ENCODE measurements at regions not wholly inside any gene's neighbourhood (a gene's known extent, or its start where the extent isn't known, plus 50 kb on each side); places are given as distances from the start of the nearest gene placed in this dataset.

DNA sequence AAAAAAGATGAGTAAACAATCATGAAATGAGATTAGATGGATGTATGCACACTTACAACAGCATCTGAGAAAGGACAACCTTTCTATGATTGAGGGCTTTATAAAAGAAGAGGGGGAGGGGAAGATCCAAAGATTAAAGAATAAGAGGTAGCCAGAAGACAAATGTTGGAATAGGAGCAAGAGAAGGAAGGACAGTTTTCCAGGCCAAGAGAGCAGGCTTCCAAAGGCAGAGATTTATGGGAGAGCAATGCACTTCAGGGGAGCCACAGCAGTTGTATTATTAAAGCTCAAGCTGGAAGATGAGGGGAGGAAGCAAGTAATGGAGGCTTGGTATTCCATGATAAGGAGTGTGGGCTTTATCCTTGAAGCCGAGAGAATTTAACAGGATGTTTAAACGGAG, 110.3 kb upstream of the PTPN13 start:
- no peaks in the 10 kb centered on the region for H3K36me3 ChIP-seq (ENCODE audit: control insufficient read depth in 2 of 3, insufficient read depth in 3 of 3, low read length in 3 of 3)
- no peak overlapping the region for H3K27ac ChIP-seq (ENCODE audit: low read depth in 2 of 2, low read length in 2 of 2)
- no peaks in the 10 kb centered on the region for H3K9me3 ChIP-seq (ENCODE audit: control insufficient read depth in 2 of 3, insufficient read depth in 1 of 3, low read length in 3 of 3)
- no peaks in the 10 kb centered on the region for H3K27me3 ChIP-seq (ENCODE audit: control insufficient read depth, insufficient read depth, low read length)
- no peak overlapping the region for H3K4me3 ChIP-seq (ENCODE audit: low read length in 3 of 3)
- intact Hi-C loops (cut with DNase I): no loop called here
- no peak for FAIRE-seq
- TF ChIP-seq, protein P1, sequence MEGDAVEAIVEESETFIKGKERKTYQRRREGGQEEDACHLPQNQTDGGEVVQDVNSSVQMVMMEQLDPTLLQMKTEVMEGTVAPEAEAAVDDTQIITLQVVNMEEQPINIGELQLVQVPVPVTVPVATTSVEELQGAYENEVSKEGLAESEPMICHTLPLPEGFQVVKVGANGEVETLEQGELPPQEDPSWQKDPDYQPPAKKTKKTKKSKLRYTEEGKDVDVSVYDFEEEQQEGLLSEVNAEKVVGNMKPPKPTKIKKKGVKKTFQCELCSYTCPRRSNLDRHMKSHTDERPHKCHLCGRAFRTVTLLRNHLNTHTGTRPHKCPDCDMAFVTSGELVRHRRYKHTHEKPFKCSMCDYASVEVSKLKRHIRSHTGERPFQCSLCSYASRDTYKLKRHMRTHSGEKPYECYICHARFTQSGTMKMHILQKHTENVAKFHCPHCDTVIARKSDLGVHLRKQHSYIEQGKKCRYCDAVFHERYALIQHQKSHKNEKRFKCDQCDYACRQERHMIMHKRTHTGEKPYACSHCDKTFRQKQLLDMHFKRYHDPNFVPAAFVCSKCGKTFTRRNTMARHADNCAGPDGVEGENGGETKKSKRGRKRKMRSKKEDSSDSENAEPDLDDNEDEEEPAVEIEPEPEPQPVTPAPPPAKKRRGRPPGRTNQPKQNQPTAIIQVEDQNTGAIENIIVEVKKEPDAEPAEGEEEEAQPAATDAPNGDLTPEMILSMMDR (IDR thresholded peaks at IDR 0.05; ENCODE audit: borderline replicate concordance, extremely low read depth, insufficient read depth): no peak
- no peaks in the 10 kb centered on the region for H3K4me1 ChIP-seq (ENCODE audit: control insufficient read depth in 2 of 3, insufficient read depth in 2 of 3, low read depth in 1 of 3, low read length in 3 of 3)
- DNase-seq: no peak
- H3K9ac ChIP-seq (ENCODE audit: low read length in 3 of 3): no peak overlapping the region

DNA sequence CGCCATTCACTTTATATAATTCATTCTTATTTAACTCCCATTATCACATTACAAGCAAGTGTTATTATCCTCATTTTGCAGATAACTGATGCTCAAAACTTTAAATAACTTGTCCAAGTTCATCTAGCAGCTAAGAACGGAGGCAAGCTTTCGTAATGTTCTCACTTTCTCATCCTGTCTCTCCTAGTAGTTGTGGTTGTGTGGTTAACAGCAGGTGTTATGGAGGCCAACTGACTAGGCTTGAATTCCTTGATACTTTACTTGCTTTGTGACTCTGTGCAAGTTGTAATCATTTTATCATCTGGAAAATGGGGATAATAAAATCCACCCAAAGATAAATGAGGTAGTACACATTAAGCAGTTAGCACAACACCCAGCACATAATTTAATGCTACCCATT, 109.9 kb upstream of the PTPN13 start:
- Histone ChIP-seq H3K9ac (ENCODE audit: low read length in 3 of 3) (no peak overlapping the region), H3K4me3 (ENCODE audit: low read length in 3 of 3) (no peak overlapping the region), H3K4me1 (ENCODE audit: control insufficient read depth in 2 of 3, insufficient read depth in 2 of 3, low read depth in 1 of 3, low read length in 3 of 3) (no peaks in the 10 kb centered on the region), H3K36me3 (ENCODE audit: control insufficient read depth in 2 of 3, insufficient read depth in 3 of 3, low read length in 3 of 3) (no peaks in the 10 kb centered on the region), H3K27me3 (ENCODE audit: control insufficient read depth, insufficient read depth, low read length) (no peaks in the 10 kb centered on the region), H3K9me3 (ENCODE audit: control insufficient read depth in 2 of 3, insufficient read depth in 1 of 3, low read length in 3 of 3) (no peaks in the 10 kb centered on the region), H3K27ac (ENCODE audit: low read depth in 2 of 2, low read length in 2 of 2) (no peak overlapping the region)
- FAIRE-seq (no peak), DNase-seq (no peak)
- TF ChIP-seq, protein P1 (IDR thresholded peaks at IDR 0.05; ENCODE audit: borderline replicate concordance, extremely low read depth, insufficient read depth): no peak
- intact Hi-C loops (cut with DNase I): no loop called here

DNA sequence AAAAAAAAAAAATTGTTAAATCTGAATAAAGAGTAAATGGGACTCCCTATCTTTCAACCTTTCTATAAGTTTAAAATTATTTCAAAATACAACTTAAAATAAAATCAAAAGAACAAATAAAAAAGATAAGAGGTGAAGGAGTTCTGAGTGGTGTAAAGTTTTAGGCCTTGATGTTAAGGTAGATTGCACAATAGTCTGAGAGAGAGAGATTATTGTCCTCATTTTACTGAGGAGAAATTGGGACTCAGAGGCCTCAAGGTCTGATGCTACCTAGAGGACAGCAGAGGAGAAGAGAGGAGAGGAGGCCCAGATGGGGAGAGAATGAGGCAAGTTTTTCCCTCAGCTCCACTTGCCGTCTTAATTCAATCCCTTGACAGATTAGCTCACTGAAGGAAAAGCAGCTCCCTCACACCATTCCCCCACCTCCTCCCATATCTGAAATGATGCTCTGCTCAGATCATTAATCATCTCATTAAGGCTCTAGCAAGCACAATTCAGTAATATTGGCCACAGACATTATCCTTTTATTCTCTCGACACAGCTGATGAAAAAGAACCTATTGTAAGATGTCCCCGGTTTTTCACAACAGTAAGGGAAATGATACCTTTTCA, 106.3 kb upstream of the PTPN13 start:
- no peaks in the 10 kb centered on the region for H3K9me3 ChIP-seq (ENCODE audit: control insufficient read depth in 2 of 3, insufficient read depth in 1 of 3, low read length in 3 of 3)
- no peaks in the 10 kb centered on the region for H3K36me3 ChIP-seq (ENCODE audit: control insufficient read depth in 2 of 3, insufficient read depth in 3 of 3, low read length in 3 of 3)
- no peak overlapping the region for H3K9ac ChIP-seq (ENCODE audit: low read length in 3 of 3)
- no peaks in the 10 kb centered on the region for H3K4me1 ChIP-seq (ENCODE audit: control insufficient read depth in 2 of 3, insufficient read depth in 2 of 3, low read depth in 1 of 3, low read length in 3 of 3)
- no peaks in the 10 kb centered on the region for H3K27me3 ChIP-seq (ENCODE audit: control insufficient read depth, insufficient read depth, low read length)
- TF ChIP-seq, protein P1 (IDR thresholded peaks at IDR 0.05; ENCODE audit: borderline replicate concordance, extremely low read depth, insufficient read depth): no peak
- DNase-seq (no peak), FAIRE-seq (no peak)
- intact Hi-C loops (cut with DNase I): no loop called here
- no peak overlapping the region for H3K4me3 ChIP-seq (ENCODE audit: low read length in 3 of 3)
- H3K27ac ChIP-seq (ENCODE audit: low read depth in 2 of 2, low read length in 2 of 2): no peak overlapping the region

DNA sequence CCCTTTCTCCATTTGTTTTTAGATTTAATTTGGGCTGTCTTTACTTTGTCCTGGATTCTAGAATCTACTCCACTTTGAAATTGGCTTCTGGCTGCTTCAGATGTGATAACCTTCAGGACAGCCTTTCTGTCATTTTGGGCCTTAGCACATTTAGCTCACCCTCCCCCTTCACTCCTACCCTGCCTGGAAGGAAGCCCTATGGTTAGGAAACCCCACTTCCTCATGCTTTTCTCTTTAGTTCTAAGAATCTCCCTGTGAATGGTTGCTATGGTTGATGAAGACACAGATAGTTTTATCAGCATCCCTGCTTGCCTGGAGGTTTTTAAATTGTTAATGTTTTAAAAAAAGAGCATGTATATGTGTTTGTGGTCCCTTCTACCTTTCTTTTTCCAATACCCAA, 100.7 kb upstream of the PTPN13 start:
- DNase-seq (no peak), FAIRE-seq (no peak)
- Histone ChIP-seq H3K4me3 (ENCODE audit: low read length in 3 of 3) (no peak overlapping the region), H3K36me3 (ENCODE audit: control insufficient read depth in 2 of 3, insufficient read depth in 3 of 3, low read length in 3 of 3) (no peaks in the 10 kb centered on the region), H3K4me1 (ENCODE audit: control insufficient read depth in 2 of 3, insufficient read depth in 2 of 3, low read depth in 1 of 3, low read length in 3 of 3) (peaks cover 0 to 24% (median 8%) of the 10 kb centered on the region in 3 donors), H3K27me3 (ENCODE audit: control insufficient read depth, insufficient read depth, low read length) (no peaks in the 10 kb centered on the region), H3K9me3 (ENCODE audit: control insufficient read depth in 2 of 3, insufficient read depth in 1 of 3, low read length in 3 of 3) (no peaks in the 10 kb centered on the region), H3K9ac (ENCODE audit: low read length in 3 of 3) (no peak overlapping the region), H3K27ac (ENCODE audit: low read depth in 2 of 2, low read length in 2 of 2) (no peak overlapping the region)
- intact Hi-C loops (cut with DNase I): no loop called here
- TF ChIP-seq, protein P1 (IDR thresholded peaks at IDR 0.05; ENCODE audit: borderline replicate concordance, extremely low read depth, insufficient read depth): no peak
